Amniotic stem cell (primary cell): ENCODE measurements at regions not wholly inside any gene's neighbourhood (a gene's known extent, or its start where the extent isn't known, plus 50 kb on each side); places are given as distances from the start of the nearest gene placed in this dataset.

Experiments
- DNase-seq: peaks from one replicate; lab custom pipeline; 2025; lab: John Stamatoyannopoulos, UW

DNA sequence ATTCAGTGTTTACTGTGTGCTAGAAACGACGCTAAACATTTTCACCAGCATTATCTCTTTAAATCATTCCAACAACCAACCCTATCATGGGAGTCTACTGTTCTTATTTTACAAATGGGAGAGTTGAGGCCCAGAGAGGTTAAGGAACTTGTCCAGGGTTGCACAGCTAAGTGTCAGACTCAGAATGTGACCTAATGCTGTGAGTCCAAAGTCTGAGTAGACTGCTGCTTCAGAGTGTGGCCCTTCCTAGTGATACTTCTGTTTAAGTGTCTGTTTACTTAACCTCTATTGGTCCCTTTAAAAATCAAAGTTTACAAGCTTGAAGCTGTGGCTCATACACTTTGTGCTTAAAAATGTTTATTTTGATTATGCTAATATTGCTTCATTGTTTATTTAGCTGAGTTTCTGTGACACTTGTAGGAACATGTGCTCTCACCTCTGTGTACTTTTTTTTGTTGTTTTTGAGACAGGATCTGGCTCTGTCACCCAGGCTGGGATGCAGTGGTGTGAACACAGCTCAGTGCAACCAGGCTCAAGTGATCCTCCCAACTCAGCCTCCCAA lies 84.4 kb upstream of the SYPL1 start:
- DNase-seq: no peak

- no peak for DNase-seq
Measured at GRCh38 chr7:106193661-106194060, 81.5 kb upstream of the SYPL1 start.

GRCh38 chr7:106190589-106191330 lies 78.6 kb upstream of the SYPL1 start:
- no peak for DNase-seq

DNA sequence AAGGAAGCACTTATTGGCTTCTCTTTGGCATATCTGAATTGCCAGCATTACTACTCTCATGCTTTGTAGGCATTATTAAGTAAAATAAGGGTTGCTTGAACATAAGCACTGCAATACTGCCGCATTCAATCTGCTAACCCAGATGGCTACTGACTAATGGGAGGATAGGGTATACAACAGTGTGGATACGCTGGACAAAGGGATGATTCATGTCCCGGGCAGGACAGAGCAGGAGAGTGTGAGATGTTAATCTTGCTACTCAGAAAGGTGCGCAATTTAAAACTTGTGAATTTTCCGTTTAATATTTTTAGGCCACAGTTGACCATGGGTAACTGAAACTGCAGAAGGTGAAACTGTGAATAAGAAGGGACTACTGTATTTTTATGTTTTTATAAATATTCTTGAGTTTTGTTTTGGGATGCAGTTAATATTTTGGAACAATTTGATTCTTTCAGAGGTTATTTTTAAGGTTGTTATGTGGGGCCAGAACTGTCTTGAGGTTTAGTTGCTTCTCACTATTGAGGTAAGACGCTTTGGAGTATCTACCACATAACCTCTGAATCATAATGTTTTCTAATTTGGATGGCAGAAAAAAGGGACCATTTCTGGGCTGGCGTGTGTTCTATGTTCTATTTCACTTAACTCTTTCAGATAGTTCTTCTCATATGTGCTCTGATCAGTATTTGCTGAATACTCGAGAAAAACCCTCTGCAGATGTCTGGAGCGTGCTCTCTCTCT lies 75.7 kb upstream of the SYPL1 start:
- no peak for DNase-seq

DNA sequence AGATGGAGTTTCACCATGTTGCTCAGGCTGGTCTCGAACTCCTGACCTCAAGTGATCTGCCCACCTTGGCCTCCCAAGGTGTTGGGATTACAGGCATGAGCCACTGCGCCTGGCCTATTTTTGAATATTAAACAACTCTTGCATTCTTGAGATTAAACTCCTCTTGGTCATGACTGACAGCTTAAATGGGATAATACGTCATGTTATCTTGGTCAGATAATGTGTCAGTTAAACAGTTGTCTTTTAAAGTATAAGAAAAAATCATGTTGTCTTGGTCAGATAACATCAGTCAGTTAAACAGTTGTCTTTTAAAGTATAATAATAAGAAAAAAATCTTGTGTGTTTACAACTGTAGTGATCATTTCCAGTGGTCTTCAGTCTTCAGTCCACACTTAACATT lies 73.6 kb upstream of the SYPL1 start:
- DNase-seq: no peak

- DNase-seq: no peak
Measured at GRCh38 chr7:106183952-106184351, 71.8 kb upstream of the SYPL1 start.

GRCh38 chr7:106182904-106183303 lies 70.8 kb upstream of the SYPL1 start:
- DNase-seq: no peak

DNA sequence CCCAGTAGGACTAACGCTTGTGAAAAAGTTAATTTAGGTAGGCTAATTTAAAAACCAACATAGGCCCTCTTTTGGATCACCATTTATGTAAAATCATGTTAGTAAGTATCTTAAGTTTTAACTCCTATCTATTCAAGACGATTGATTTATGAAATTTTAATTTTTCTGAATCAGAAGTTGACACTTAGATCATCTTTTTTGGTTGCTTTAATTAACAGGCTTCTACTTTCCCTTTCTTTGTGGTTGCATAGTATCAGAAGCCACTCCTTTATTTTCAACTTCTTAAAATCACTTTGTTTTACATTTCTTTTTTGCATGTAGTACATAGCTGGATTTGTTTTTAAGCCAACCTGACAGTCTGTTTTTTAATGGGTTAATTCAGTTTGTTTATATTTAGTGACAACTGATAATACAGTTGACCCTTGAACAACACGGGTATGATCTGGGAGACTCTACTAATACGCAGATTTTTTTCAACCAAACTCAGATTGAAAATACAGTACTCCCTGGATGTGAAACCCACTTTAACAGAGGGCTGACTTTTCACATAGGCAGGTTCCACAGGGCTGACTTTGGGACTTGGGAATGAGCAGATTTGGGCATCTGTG lies 69.7 kb upstream of the SYPL1 start:
- no peak for DNase-seq

DNA sequence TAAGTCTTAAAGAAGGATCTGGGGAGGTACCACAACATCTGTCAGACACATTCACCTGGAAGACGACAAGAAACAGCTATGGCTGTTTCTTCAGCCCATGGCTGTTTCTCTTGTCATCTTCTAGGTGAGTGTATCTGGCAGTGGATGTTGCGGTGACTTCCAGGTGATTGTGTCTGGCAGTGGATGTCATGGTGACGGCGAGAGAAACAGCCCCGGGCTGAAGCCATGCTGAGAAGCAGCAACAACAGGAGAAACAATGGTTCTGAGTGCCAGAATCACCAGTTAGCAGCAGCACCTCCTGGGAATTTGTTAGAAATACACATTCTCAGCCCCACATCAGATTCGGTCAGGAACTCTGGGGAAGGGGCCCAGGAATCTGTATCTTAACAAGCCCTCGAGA lies 68.6 kb upstream of the SYPL1 start:
- no peak for DNase-seq

GRCh38 chr7:106179256-106179655 lies 67.1 kb upstream of the SYPL1 start:
- DNase-seq: no peak

DNA sequence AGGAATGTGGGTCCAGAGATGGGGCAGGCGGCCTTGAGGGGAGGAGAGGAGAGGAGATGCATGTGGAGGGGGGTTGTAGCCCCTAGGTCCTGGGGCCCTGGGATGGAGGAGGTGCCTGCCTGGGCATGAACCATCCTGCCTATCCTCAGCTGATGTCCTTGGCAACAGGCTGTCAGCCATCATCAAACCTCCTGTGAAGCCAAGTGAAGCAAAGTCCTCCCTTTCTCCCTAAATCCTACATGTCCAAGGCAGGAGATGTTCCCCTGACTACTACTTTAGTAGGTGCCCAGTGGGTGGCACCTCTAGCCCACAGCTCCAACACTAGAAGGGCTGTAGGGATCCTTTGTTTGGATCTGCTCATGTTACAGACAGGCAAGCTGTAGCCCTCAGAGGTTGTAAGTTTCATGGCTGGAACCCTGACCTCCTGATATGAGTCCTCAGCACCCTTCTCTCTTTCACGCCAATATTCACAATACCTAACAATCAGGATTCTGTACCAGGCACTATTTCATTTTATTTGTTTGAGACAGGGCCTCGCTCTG lies 66.6 kb upstream of the SYPL1 start:
- DNase-seq: peak; percentile 13

GRCh38 chr7:106177738-106178592 lies 65.9 kb upstream of the SYPL1 start:
- no peak for DNase-seq

- no peak for DNase-seq
Measured at GRCh38 chr7:106177300-106177690, 65.2 kb upstream of the SYPL1 start.

DNA sequence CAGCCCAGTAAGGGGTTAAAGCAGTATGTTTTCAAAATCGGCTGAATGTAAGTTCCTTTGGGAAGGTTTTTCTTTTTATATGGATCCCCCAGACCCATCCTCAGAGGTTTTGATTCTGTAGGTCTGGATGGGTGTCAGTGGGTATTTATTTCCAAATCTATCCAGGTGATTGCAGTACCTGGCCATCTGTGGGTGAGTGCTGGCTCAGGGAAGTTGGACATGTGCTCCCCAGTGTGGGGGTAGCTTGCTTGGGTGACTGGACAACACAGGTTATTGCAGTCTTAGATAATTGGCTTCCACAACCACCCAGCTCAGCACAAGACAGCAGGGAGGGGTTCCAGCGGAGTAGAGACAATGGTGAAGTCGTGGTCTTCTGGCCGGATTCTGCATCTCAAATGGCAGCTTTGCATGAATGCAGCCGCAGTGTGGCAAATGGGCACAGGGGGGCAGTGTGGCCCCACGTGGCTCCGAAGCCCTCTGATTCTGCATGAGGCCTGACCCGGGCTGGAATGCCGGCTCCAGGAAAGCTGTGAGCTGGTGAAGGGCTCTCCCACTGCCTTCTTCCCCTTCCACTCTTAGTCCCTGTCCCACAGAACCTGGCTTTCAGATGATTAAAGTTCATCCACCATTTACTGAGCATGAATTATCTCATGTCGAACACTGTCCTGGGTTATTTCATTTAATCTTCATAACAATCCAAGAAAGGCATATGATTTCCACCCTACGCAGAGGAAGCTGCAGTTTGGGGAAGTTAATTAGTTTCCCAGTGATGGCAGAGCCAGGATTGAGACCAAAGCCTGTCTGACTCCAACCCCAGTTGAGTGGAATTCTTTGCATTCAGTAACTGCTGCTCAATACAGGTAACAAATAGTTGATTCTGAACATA lies 64.5 kb upstream of the SYPL1 start:
- peak; percentile 61 for DNase-seq

DNA sequence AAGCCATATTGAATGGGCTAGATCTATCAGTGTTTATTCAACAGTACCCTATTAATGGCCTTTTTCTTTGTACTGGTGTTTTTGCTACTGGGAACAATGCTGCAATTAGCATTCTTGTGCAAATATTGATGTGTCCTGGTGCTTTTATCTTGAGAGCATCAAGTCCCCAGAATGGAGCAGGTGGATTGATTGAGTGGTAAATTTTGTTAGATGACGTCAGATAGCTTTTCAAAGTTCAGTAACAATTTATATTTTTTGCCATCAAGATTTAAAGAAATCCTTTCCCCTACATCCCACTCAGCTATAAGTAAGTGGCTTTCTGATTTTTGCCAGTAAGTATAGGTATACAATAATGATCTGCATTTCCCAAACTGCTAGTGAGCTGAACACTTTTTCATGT lies 63.4 kb upstream of the SYPL1 start:
- no peak for DNase-seq

DNA sequence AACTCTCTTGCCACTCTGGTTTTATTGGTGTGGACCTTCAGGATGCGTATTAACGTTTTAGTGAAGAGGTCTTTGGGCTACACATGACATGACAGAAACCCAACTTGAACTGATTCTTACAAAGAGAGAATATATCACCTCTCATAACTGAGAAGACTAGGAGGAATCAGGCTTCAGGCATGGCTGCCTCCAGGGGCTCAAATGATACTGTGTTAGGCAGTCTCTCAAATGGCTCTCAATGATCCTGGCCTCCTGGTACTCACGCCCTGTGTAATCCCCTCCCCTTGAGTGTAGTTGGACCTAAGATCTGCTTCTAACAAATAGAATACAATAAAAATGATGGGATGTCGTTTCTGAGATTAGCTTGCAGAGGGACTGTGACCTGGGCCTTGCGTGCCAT lies 58.5 kb upstream of the SYPL1 start:
- DNase-seq: no peak

GRCh38 chr7:106169821-106170610 lies 57.9 kb upstream of the SYPL1 start:
- no peak for DNase-seq

DNA sequence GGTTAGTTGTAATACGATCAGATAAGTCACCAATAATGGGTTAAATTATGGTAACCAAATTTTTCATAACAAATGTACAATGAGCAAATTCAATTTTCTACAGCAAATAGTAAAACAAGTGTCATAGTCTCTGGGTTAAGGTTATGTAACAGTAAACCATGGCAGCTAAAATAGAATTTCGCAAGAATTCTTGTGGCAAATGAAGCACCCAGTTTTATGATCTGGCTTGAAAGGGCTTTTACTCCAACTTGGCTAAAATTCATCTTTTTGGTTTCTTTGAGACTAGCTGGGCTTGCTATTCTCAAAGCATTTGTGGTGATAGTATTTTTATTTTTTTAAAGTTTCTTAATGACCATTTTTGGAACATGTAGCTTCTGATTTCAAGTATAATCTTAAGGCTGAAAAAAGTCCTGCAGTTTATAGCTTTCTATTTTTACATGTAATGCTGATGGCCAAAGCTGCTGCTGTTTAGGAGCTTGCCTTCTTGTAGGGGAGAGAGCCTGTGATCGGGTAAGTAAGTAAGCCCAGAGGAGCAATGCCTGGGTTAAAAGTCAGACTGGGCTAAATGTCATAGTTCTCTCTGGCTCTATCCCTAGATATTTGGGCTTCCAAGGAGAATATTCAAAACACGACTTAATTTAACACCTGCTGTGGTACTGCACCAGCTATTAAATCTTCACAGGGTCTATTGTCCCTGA lies 55.5 kb upstream of the SYPL1 start:
- no peak for DNase-seq

- peak; percentile 53 for DNase-seq
Measured at GRCh38 chr7:106166651-106167342, 54.7 kb upstream of the SYPL1 start.
